ENCODE measurements at regions not wholly inside any gene's neighbourhood (a gene's known extent, or its start where the extent isn't known, plus 50 kb on each side); places are given as distances from the start of the nearest gene placed in this dataset.

GRCh38 chr3:5645692-5646410 lies 458.3 kb downstream of the EDEM1 start:
- TF ChIP-seq, protein P1, sequence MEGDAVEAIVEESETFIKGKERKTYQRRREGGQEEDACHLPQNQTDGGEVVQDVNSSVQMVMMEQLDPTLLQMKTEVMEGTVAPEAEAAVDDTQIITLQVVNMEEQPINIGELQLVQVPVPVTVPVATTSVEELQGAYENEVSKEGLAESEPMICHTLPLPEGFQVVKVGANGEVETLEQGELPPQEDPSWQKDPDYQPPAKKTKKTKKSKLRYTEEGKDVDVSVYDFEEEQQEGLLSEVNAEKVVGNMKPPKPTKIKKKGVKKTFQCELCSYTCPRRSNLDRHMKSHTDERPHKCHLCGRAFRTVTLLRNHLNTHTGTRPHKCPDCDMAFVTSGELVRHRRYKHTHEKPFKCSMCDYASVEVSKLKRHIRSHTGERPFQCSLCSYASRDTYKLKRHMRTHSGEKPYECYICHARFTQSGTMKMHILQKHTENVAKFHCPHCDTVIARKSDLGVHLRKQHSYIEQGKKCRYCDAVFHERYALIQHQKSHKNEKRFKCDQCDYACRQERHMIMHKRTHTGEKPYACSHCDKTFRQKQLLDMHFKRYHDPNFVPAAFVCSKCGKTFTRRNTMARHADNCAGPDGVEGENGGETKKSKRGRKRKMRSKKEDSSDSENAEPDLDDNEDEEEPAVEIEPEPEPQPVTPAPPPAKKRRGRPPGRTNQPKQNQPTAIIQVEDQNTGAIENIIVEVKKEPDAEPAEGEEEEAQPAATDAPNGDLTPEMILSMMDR (IDR thresholded peaks at IDR 0.05) = no peak
- TF ChIP-seq POLR2A (IDR thresholded peaks at IDR 0.05) = no peak

All from Peyer's patch (tissue), 4 donors.